Vagina (tissue), 2 donors: ENCODE measurements at regions not wholly inside any gene's neighbourhood (a gene's known extent, or its start where the extent isn't known, plus 50 kb on each side); places are given as distances from the start of the nearest gene placed in this dataset.

Experiments
- DNase-seq, 2 donors: peaks; one replicate each; pipeline ENCODE4 v3.0.0-alpha.2; 2017; ENCODE audit errors: extremely low spot score in 2 of 2
- H3K27ac ChIP-seq: fragments of 200-600 bp; sonication (generic); one replicate; pipeline ENCODE4 v1.5.1; 2019
- H3K27me3 ChIP-seq: fragments of 200-600 bp; sonication (generic); one replicate; pipeline ENCODE4 v1.5.1; 2019
- H3K36me3 ChIP-seq, 2 donors: fragments of 200-600 bp; sonication (generic); one replicate each; pipeline ENCODE4 v1.5.1; 2017 to 2019
- H3K4me1 ChIP-seq: fragments of 200-600 bp; sonication (generic); one replicate; pipeline ENCODE4 v1.5.1; 2019
- H3K4me3 ChIP-seq, 2 donors: fragments of 200-600 bp; sonication (generic); 1 replicate in 1 of 2; 2 replicates in 1 of 2; pipeline ENCODE4 v1.5.1; 2016 to 2019
- H3K9me3 ChIP-seq: fragments of 200-600 bp; sonication (generic); one replicate; pipeline ENCODE4 v1.5.1; 2019
- CTCF ChIP-seq, 3 experiments: fragments of 450-650 bp in 2 of 3; fragments of 200-600 bp in 1 of 3; sonication (generic) in 1 of 3; IDR thresholded peaks; one replicate each; pipeline ENCODE4 v1.5.1; 2017 to 2019; ENCODE audit warnings: antibody characterized with exemption in 3 of 3, mild to moderate bottlenecking in 2 of 3, moderate library complexity in 2 of 3
- POLR2A ChIP-seq, 2 donors: fragments of 450-650 bp; IDR thresholded peaks; one replicate each; pipeline ENCODE4 v1.6.1; 2017; ENCODE audit warnings: antibody characterized with exemption in 2 of 2, mild to moderate bottlenecking in 2 of 2, moderate library complexity in 2 of 2
- POLR2AphosphoS5 ChIP-seq, 2 donors: sonication (generic); formaldehyde crosslinking; IDR thresholded peaks; one replicate each; pipeline ENCODE4 v1.9.0; 2017; ENCODE audit warnings: antibody characterized with exemption in 2 of 2, mild to moderate bottlenecking in 2 of 2, low read depth in 1 of 2; ENCODE audit not compliant: insufficient read depth in 1 of 2
- intact Hi-C: fragments of 100-400 bp; cut with DNase I; formaldehyde crosslinking; loops from one replicate; pipeline ENCODE4 v1.15.1; 2023

DNA sequence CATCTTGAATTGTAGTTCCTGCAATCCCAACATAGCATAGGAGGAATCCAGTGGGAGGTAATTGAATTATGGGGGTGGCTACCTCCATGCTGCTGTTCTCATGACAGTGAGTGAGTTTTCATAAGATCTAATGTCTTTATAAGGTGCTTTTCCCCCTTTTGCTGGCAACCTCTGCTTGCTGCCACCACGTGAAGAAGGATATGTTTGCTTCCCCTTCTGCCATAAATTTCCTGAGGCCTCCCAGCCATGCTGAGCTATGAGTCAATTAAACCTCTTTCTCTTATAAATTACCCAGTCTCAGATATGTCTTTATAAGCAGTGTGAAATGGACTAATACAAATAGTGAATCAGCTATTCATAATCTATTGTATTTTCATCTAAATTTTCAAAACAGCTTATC is 537.3 kb downstream of the EPHA3 start:
- no peak overlapping the region for H3K4me3 ChIP-seq
- TF ChIP-seq CTCF (IDR thresholded peaks at IDR 0.05) (no peak), POLR2A (IDR thresholded peaks at IDR 0.05) (no peak), POLR2AphosphoS5 (IDR thresholded peaks at IDR 0.05; ENCODE audit: insufficient read depth in 1 of 2, low read depth in 1 of 2) (no peak)
- no peaks in the 10 kb centered on the region for H3K36me3 ChIP-seq
- H3K4me1 ChIP-seq: no peaks in the 10 kb centered on the region
- H3K27ac ChIP-seq: no peak overlapping the region
- no peak for DNase-seq
- intact Hi-C loops: no loop called here
- no peaks in the 10 kb centered on the region for H3K9me3 ChIP-seq
- H3K27me3 ChIP-seq: no peaks in the 10 kb centered on the region

DNA sequence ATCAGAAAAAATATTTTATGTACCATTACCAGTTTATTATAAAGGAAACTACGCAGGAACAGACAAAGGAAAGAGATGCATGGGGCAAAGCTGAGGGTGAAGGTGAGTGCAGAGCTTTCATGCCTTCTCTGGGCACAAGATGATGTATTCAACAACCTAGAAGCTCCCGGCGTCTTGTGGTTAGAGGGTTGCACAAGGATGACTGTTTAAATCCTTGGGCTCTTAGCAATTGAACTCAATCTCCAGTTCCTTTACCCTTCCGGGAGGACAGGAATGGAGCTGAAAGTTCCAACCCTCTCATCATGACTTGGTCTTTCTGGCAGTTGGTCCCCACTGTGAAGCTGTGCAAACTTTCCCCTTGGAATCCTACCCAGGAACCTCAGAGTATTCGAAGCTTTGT is 542.0 kb downstream of the EPHA3 start:
- intact Hi-C loops: no loop called here
- TF ChIP-seq POLR2A (IDR thresholded peaks at IDR 0.05): no peak
- TF ChIP-seq POLR2AphosphoS5 (IDR thresholded peaks at IDR 0.05; ENCODE audit: insufficient read depth in 1 of 2, low read depth in 1 of 2): no peak
- TF ChIP-seq CTCF (IDR thresholded peaks at IDR 0.05): no peak
- no peaks in the 10 kb centered on the region for H3K4me1 ChIP-seq
- H3K27me3 ChIP-seq: no peaks in the 10 kb centered on the region
- H3K27ac ChIP-seq: no peak overlapping the region
- H3K4me3 ChIP-seq: no peak overlapping the region
- no peaks in the 10 kb centered on the region for H3K36me3 ChIP-seq
- DNase-seq: no peak
- H3K9me3 ChIP-seq: no peaks in the 10 kb centered on the region

GRCh38 chr3:89654031-89654430 is 546.6 kb downstream of the EPHA3 start:
- Histone ChIP-seq H3K4me3 (no peak overlapping the region), H3K4me1 (peaks cover 7% of the 10 kb centered on the region), H3K9me3 (no peaks in the 10 kb centered on the region), H3K27ac (no peak overlapping the region), H3K27me3 (no peaks in the 10 kb centered on the region), H3K36me3 (no peaks in the 10 kb centered on the region)
- no peak for DNase-seq
- TF ChIP-seq POLR2A (IDR thresholded peaks at IDR 0.05): no peak
- TF ChIP-seq CTCF (IDR thresholded peaks at IDR 0.05): no peak
- TF ChIP-seq POLR2AphosphoS5 (IDR thresholded peaks at IDR 0.05; ENCODE audit: insufficient read depth in 1 of 2, low read depth in 1 of 2): no peak
- intact Hi-C loops: no loop called here

GRCh38 chr3:89656388-89656787 is 549.0 kb downstream of the EPHA3 start:
- intact Hi-C loops: loop anchor here (5.0 kb wide), 1 partner anchor 1031 kb away; no protein-coding TSS in a partner anchor

GRCh38 chr3:89679686-89680085 is 572.3 kb downstream of the EPHA3 start:
- TF ChIP-seq POLR2A (IDR thresholded peaks at IDR 0.05): no peak
- TF ChIP-seq POLR2AphosphoS5 (IDR thresholded peaks at IDR 0.05; ENCODE audit: insufficient read depth in 1 of 2, low read depth in 1 of 2): no peak
- no peak for TF ChIP-seq CTCF (IDR thresholded peaks at IDR 0.05)

More at GRCh38 chr3:89656388-89656787, 549.0 kb downstream of the EPHA3 start:
- Histone ChIP-seq H3K27me3 (no peaks in the 10 kb centered on the region), H3K4me1 (peaks cover 7% of the 10 kb centered on the region), H3K4me3 (no peak overlapping the region), H3K27ac (no peak overlapping the region), H3K36me3 (no peaks in the 10 kb centered on the region), H3K9me3 (no peaks in the 10 kb centered on the region)
- no peak for DNase-seq
- TF ChIP-seq CTCF (IDR thresholded peaks at IDR 0.05) (no peak), POLR2A (IDR thresholded peaks at IDR 0.05) (no peak), POLR2AphosphoS5 (IDR thresholded peaks at IDR 0.05; ENCODE audit: insufficient read depth in 1 of 2, low read depth in 1 of 2) (no peak)

More at GRCh38 chr3:89679686-89680085, 572.3 kb downstream of the EPHA3 start:
- intact Hi-C loops: no loop called here
- no peaks in the 10 kb centered on the region for H3K9me3 ChIP-seq
- H3K27ac ChIP-seq: no peak overlapping the region
- H3K4me1 ChIP-seq: no peaks in the 10 kb centered on the region
- no peak overlapping the region for H3K4me3 ChIP-seq
- no peaks in the 10 kb centered on the region for H3K36me3 ChIP-seq
- DNase-seq: no peak
- H3K27me3 ChIP-seq: no peaks in the 10 kb centered on the region
